ENCODE measurements at regions not wholly inside any gene's neighbourhood (a gene's known extent, or its start where the extent isn't known, plus 50 kb on each side); places are given as distances from the start of the nearest gene placed in this dataset.

- TF ChIP-seq CTCF (IDR thresholded peaks at IDR 0.05; ENCODE audit: low read depth, low read length) (no peak), POLR2A (IDR thresholded peaks at IDR 0.05; ENCODE audit: extremely low read depth, insufficient read length) (no peak), MAX (IDR thresholded peaks at IDR 0.05; ENCODE audit: low read depth, low read length) (no peak), MYC (IDR thresholded peaks at IDR 0.05; ENCODE audit: low read depth, low read length) (no peak)
These were observed 110.5 kb upstream of the CCDC39 start for GRCh38 chr3:180789774-180790173.

Data from NB4 (cell line).